ENCODE measurements at regions not wholly inside any gene's neighbourhood (a gene's known extent, or its start where the extent isn't known, plus 50 kb on each side); places are given as distances from the start of the nearest gene placed in this dataset.

DNA sequence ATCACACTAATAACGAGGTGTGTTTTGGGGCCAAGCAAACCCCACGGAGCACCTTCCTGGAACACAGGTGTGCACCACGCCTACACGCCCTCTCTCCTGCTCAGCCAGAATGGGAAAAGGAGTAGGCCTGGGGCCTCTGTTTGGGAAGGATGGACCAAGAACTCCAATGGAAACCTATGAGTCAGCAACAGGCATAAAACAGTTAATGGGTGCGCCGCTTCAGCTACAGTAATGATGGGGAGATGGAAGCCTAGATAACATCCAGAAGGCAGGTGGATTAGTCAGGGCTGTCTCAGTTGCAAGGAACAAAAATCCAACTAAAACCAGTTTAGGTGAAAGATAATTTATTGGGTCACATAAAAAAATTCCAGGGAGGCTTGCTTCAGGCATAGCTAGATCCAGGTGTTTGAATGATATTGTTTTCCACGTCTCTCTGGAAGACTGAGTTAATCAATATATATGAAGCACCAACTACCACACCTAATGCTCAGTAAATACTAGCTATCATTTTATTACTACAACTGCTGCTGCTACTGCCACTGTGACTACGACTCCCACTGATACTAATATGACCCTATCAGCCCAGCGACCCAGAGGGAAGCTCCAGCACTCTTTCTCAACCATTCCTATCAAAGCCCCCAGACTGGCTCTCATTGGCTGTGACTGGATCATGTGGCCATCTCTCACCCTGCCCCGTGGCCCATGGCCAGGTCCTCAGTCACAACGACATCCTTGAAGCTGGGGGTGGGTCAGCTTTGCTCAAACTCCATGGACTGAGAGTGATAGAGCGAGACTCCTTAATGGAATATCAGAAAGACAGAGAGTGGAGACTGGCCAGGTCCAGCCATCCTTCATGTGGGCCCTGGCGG lies 155.2 kb upstream of the PTPN1 start:
- H3K36me3 ChIP-seq (ENCODE audit: control insufficient read depth in 1 of 2, insufficient read depth in 2 of 2, low read length in 2 of 2): no peaks in the 10 kb centered on the region

GRCh38 chr20:50355590-50356524 lies 154.3 kb upstream of the PTPN1 start:
- no peak overlapping the region for H3K4me3 ChIP-seq (ENCODE audit: low read depth in 1 of 2, low read length in 2 of 2)
- no peak overlapping the region for H3K9ac ChIP-seq (ENCODE audit: low read depth in 1 of 2, low read length in 2 of 2)
- H3K9me3 ChIP-seq (ENCODE audit: control insufficient read depth in 1 of 2, low read length in 2 of 2): no peaks in the 10 kb centered on the region
- peaks cover 29 to 41% of the 10 kb centered on the region in 2 donors for H3K4me1 ChIP-seq (ENCODE audit: control insufficient read depth in 1 of 2, insufficient read depth in 2 of 2, low read length in 2 of 2)
- H3K27me3 ChIP-seq (ENCODE audit: control insufficient read depth in 1 of 2, insufficient read depth in 2 of 2, low read length in 2 of 2): no peaks in the 10 kb centered on the region
- H3K27ac ChIP-seq (ENCODE audit: low read depth, low read length): no peak overlapping the region
- no peaks in the 10 kb centered on the region for H3K36me3 ChIP-seq (ENCODE audit: control insufficient read depth in 1 of 2, insufficient read depth in 2 of 2, low read length in 2 of 2)

More for the DNA sequence above, 155.2 kb upstream of the PTPN1 start:
- H3K27ac ChIP-seq (ENCODE audit: low read depth, low read length): no peak overlapping the region
- no peak overlapping the region for H3K9ac ChIP-seq (ENCODE audit: low read depth in 1 of 2, low read length in 2 of 2)
- H3K4me1 ChIP-seq (ENCODE audit: control insufficient read depth in 1 of 2, insufficient read depth in 2 of 2, low read length in 2 of 2): peaks cover 25 to 33% of the 10 kb centered on the region in 2 donors
- no peaks in the 10 kb centered on the region for H3K9me3 ChIP-seq (ENCODE audit: control insufficient read depth in 1 of 2, low read length in 2 of 2)
- no peak overlapping the region for H3K4me3 ChIP-seq (ENCODE audit: low read depth in 1 of 2, low read length in 2 of 2)
- H3K27me3 ChIP-seq (ENCODE audit: control insufficient read depth in 1 of 2, insufficient read depth in 2 of 2, low read length in 2 of 2): no peaks in the 10 kb centered on the region

DNA sequence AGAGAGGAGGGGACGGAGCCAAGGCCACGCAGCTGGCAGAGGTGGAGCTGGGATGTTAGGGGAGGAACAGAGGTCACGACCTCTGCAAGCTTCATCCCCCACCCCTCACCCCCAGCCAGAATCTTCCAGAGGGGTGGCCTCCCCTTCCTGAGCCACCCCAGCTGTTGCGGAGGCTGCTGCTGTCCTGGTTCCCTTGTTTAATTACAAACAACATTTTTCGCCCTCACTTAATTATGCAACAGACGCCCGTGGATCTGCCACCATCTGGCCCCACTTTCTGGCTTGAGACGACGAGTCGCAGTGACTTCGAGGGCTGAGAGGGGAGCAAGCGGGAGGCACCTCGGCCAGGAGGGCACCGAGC lies 153.7 kb upstream of the PTPN1 start:
- Histone ChIP-seq H3K9me3 (ENCODE audit: control insufficient read depth in 1 of 2, low read length in 2 of 2) (no peaks in the 10 kb centered on the region), H3K9ac (ENCODE audit: low read depth in 1 of 2, low read length in 2 of 2) (no peak overlapping the region), H3K36me3 (ENCODE audit: control insufficient read depth in 1 of 2, insufficient read depth in 2 of 2, low read length in 2 of 2) (no peaks in the 10 kb centered on the region), H3K27ac (ENCODE audit: low read depth, low read length) (no peak overlapping the region), H3K27me3 (ENCODE audit: control insufficient read depth in 1 of 2, insufficient read depth in 2 of 2, low read length in 2 of 2) (no peaks in the 10 kb centered on the region), H3K4me3 (ENCODE audit: low read depth in 1 of 2, low read length in 2 of 2) (no peak overlapping the region), H3K4me1 (ENCODE audit: control insufficient read depth in 1 of 2, insufficient read depth in 2 of 2, low read length in 2 of 2) (peaks cover 29 to 46% of the 10 kb centered on the region in 2 donors)

GRCh38 chr20:50356962-50357782 lies 153.0 kb upstream of the PTPN1 start:
- Histone ChIP-seq H3K4me1 (ENCODE audit: control insufficient read depth in 1 of 2, insufficient read depth in 2 of 2, low read length in 2 of 2) (peaks cover 29 to 46% of the 10 kb centered on the region in 2 donors), H3K27ac (ENCODE audit: low read depth, low read length) (no peak overlapping the region), H3K9me3 (ENCODE audit: control insufficient read depth in 1 of 2, low read length in 2 of 2) (no peaks in the 10 kb centered on the region), H3K27me3 (ENCODE audit: control insufficient read depth in 1 of 2, insufficient read depth in 2 of 2, low read length in 2 of 2) (no peaks in the 10 kb centered on the region), H3K9ac (ENCODE audit: low read depth in 1 of 2, low read length in 2 of 2) (no peak overlapping the region), H3K36me3 (ENCODE audit: control insufficient read depth in 1 of 2, insufficient read depth in 2 of 2, low read length in 2 of 2) (no peaks in the 10 kb centered on the region), H3K4me3 (ENCODE audit: low read depth in 1 of 2, low read length in 2 of 2) (no peak overlapping the region)

DNA sequence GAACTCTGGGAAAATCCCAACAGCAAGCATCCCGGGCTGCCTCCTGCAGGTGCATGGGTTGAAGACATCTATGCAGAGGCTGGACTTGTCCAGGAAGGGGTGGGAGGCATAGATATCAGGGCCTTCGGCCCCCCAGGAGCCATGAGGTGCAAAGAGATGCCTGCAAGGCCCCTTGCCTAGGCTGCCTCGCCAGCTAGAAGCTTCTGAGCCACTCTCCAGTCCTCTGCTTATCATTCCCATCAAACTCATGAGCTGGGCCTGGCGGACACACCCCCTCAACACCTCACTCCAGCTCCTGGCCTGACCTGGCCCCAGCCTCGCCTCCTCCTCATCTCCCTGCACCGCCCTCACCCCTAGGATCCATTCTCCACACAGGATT lies 152.4 kb upstream of the PTPN1 start:
- Histone ChIP-seq H3K9ac (ENCODE audit: low read depth in 1 of 2, low read length in 2 of 2) (no peak overlapping the region), H3K27ac (ENCODE audit: low read depth, low read length) (no peak overlapping the region), H3K4me3 (ENCODE audit: low read depth in 1 of 2, low read length in 2 of 2) (no peak overlapping the region), H3K9me3 (ENCODE audit: control insufficient read depth in 1 of 2, low read length in 2 of 2) (no peaks in the 10 kb centered on the region), H3K27me3 (ENCODE audit: control insufficient read depth in 1 of 2, insufficient read depth in 2 of 2, low read length in 2 of 2) (no peaks in the 10 kb centered on the region), H3K4me1 (ENCODE audit: control insufficient read depth in 1 of 2, insufficient read depth in 2 of 2, low read length in 2 of 2) (peaks cover 29 to 46% of the 10 kb centered on the region in 2 donors), H3K36me3 (ENCODE audit: control insufficient read depth in 1 of 2, insufficient read depth in 2 of 2, low read length in 2 of 2) (no peaks in the 10 kb centered on the region)

- H3K4me1 ChIP-seq (ENCODE audit: control insufficient read depth in 1 of 2, insufficient read depth in 2 of 2, low read length in 2 of 2): peaks cover 29 to 45% of the 10 kb centered on the region in 2 donors
Observed at GRCh38 chr20:50358166-50358565, 152.0 kb upstream of the PTPN1 start.

DNA sequence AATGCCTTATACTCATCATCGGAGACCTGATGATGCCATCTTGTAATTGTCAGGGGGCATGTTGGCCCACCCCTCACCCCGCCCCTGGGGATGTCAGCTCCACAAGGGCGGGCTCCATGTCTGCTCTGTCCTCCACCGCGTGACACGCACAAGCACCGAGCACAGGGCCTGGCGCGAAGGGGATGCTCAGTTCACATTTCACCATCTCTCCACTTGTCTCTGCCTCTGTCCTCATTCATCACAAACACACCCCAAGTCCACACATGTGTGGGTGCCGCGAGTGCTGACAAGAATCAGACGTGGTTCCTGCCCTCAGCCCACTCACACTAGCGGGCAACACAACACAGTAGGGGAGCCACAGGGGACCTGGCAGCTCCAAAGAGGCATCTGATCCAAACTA lies 151.2 kb upstream of the PTPN1 start:
- Histone ChIP-seq H3K9ac (ENCODE audit: low read depth in 1 of 2, low read length in 2 of 2) (no peak overlapping the region), H3K27ac (ENCODE audit: low read depth, low read length) (no peak overlapping the region), H3K4me1 (ENCODE audit: control insufficient read depth in 1 of 2, insufficient read depth in 2 of 2, low read length in 2 of 2) (peaks cover 23 to 38% of the 10 kb centered on the region in 2 donors), H3K27me3 (ENCODE audit: control insufficient read depth in 1 of 2, insufficient read depth in 2 of 2, low read length in 2 of 2) (no peaks in the 10 kb centered on the region), H3K4me3 (ENCODE audit: low read depth in 1 of 2, low read length in 2 of 2) (no peak overlapping the region), H3K9me3 (ENCODE audit: control insufficient read depth in 1 of 2, low read length in 2 of 2) (no peaks in the 10 kb centered on the region), H3K36me3 (ENCODE audit: control insufficient read depth in 1 of 2, insufficient read depth in 2 of 2, low read length in 2 of 2) (no peaks in the 10 kb centered on the region)

More at GRCh38 chr20:50358166-50358565, 152.0 kb upstream of the PTPN1 start:
- no peaks in the 10 kb centered on the region for H3K9me3 ChIP-seq (ENCODE audit: control insufficient read depth in 1 of 2, low read length in 2 of 2)
- H3K4me3 ChIP-seq (ENCODE audit: low read depth in 1 of 2, low read length in 2 of 2): no peak overlapping the region
- no peaks in the 10 kb centered on the region for H3K27me3 ChIP-seq (ENCODE audit: control insufficient read depth in 1 of 2, insufficient read depth in 2 of 2, low read length in 2 of 2)
- H3K9ac ChIP-seq (ENCODE audit: low read depth in 1 of 2, low read length in 2 of 2): no peak overlapping the region
- no peak overlapping the region for H3K27ac ChIP-seq (ENCODE audit: low read depth, low read length)
- H3K36me3 ChIP-seq (ENCODE audit: control insufficient read depth in 1 of 2, insufficient read depth in 2 of 2, low read length in 2 of 2): no peaks in the 10 kb centered on the region

- no peaks in the 10 kb centered on the region for H3K27me3 ChIP-seq (ENCODE audit: control insufficient read depth in 1 of 2, insufficient read depth in 2 of 2, low read length in 2 of 2)
- no peaks in the 10 kb centered on the region for H3K9me3 ChIP-seq (ENCODE audit: control insufficient read depth in 1 of 2, low read length in 2 of 2)
- peaks cover 20 to 32% of the 10 kb centered on the region in 2 donors for H3K4me1 ChIP-seq (ENCODE audit: control insufficient read depth in 1 of 2, insufficient read depth in 2 of 2, low read length in 2 of 2)
- H3K9ac ChIP-seq (ENCODE audit: low read depth in 1 of 2, low read length in 2 of 2): no peak overlapping the region
- no peaks in the 10 kb centered on the region for H3K36me3 ChIP-seq (ENCODE audit: control insufficient read depth in 1 of 2, insufficient read depth in 2 of 2, low read length in 2 of 2)
- no peak overlapping the region for H3K27ac ChIP-seq (ENCODE audit: low read depth, low read length)
- no peak overlapping the region for H3K4me3 ChIP-seq (ENCODE audit: low read depth in 1 of 2, low read length in 2 of 2)
Observed at GRCh38 chr20:50359607-50360217, 150.5 kb upstream of the PTPN1 start.

DNA sequence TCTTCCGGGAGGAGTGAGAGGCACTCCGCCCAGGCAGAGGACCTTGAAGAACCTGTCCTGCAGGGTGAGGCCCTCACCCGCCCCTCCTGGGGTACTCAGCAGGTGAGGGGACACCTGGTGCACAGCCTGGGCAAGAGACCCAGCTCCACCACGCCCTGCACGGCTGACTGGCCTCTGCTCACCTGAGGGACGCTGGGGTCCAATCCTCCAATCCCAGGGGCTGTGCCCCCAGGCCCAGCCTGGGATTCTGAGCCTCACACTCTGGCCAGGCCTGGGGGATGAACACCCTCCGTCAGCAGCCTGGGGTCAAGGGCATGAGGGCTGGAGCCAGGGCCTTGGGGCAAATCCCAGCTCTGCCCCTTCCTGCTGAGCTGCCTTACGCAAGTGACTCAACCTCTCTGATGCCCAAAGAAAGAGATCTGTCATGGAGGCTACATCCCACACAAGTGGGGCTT lies 149.9 kb upstream of the PTPN1 start:
- H3K4me3 ChIP-seq (ENCODE audit: low read depth in 1 of 2, low read length in 2 of 2): no peak overlapping the region
- H3K27ac ChIP-seq (ENCODE audit: low read depth, low read length): no peak overlapping the region

More for the DNA sequence above, 149.9 kb upstream of the PTPN1 start:
- Histone ChIP-seq H3K36me3 (ENCODE audit: control insufficient read depth in 1 of 2, insufficient read depth in 2 of 2, low read length in 2 of 2) (no peaks in the 10 kb centered on the region), H3K4me1 (ENCODE audit: control insufficient read depth in 1 of 2, insufficient read depth in 2 of 2, low read length in 2 of 2) (peaks cover 17 to 27% of the 10 kb centered on the region in 2 donors), H3K9me3 (ENCODE audit: control insufficient read depth in 1 of 2, low read length in 2 of 2) (no peaks in the 10 kb centered on the region), H3K27me3 (ENCODE audit: control insufficient read depth in 1 of 2, insufficient read depth in 2 of 2, low read length in 2 of 2) (no peaks in the 10 kb centered on the region), H3K9ac (ENCODE audit: low read depth in 1 of 2, low read length in 2 of 2) (no peak overlapping the region)

All from duodenal mucosa (tissue), 2 donors.